ENCODE measurements at regions not wholly inside any gene's neighbourhood (a gene's known extent, or its start where the extent isn't known, plus 50 kb on each side); places are given as distances from the start of the nearest gene placed in this dataset.

GRCh38 chr4:19314116-19314515, 937.6 kb upstream of the SLIT2 start:
- Mint-ChIP-seq H3K36me3 (ENCODE audit: low read depth) (no peaks in the 10 kb centered on the region), H3K4me3 (no peak overlapping the region), H3K27me3 (no peaks in the 10 kb centered on the region), H3K9me3 (peaks cover 21% of the 10 kb centered on the region), H3K27ac (no peak overlapping the region), H3K4me1 (no peaks in the 10 kb centered on the region)
- ATAC-seq (no peak), DNase-seq (no peak)

- H3K9me3 Mint-ChIP-seq: peaks cover 27% of the 10 kb centered on the region
- H3K4me3 Mint-ChIP-seq: no peak overlapping the region
- DNase-seq (no peak), ATAC-seq (no peak)
- H3K36me3 Mint-ChIP-seq (ENCODE audit: low read depth): no peaks in the 10 kb centered on the region
- no peak overlapping the region for H3K27ac Mint-ChIP-seq
- H3K4me1 Mint-ChIP-seq: no peaks in the 10 kb centered on the region
- H3K27me3 Mint-ChIP-seq: no peaks in the 10 kb centered on the region
Measured at GRCh38 chr4:19309378-19309777, 942.3 kb upstream of the SLIT2 start.

GRCh38 chr4:19304028-19304427, 947.7 kb upstream of the SLIT2 start:
- DNase-seq (no peak), ATAC-seq (no peak)
- Mint-ChIP-seq H3K27ac (no peak overlapping the region), H3K27me3 (no peaks in the 10 kb centered on the region), H3K4me3 (no peak overlapping the region), H3K4me1 (no peaks in the 10 kb centered on the region), H3K9me3 (peaks cover 15% of the 10 kb centered on the region), H3K36me3 (ENCODE audit: low read depth) (no peaks in the 10 kb centered on the region)

GRCh38 chr4:19301527-19301926, 950.2 kb upstream of the SLIT2 start:
- Mint-ChIP-seq H3K4me3 (no peak overlapping the region), H3K27me3 (no peaks in the 10 kb centered on the region), H3K36me3 (ENCODE audit: low read depth) (no peaks in the 10 kb centered on the region), H3K9me3 (peaks cover 4% of the 10 kb centered on the region), H3K27ac (no peak overlapping the region), H3K4me1 (no peaks in the 10 kb centered on the region)
- no peak for ATAC-seq
- no peak for DNase-seq

- H3K9me3 Mint-ChIP-seq: no peaks in the 10 kb centered on the region
- no peaks in the 10 kb centered on the region for H3K36me3 Mint-ChIP-seq (ENCODE audit: low read depth)
- H3K4me3 Mint-ChIP-seq: no peak overlapping the region
- H3K27ac Mint-ChIP-seq: no peak overlapping the region
- DNase-seq: no peak
- ATAC-seq: no peak
- no peaks in the 10 kb centered on the region for H3K27me3 Mint-ChIP-seq
- H3K4me1 Mint-ChIP-seq: no peaks in the 10 kb centered on the region
Measured at GRCh38 chr4:19300213-19300612, 951.5 kb upstream of the SLIT2 start.

- H3K4me3 Mint-ChIP-seq: no peak overlapping the region
- no peak for DNase-seq
- no peak overlapping the region for H3K27ac Mint-ChIP-seq
- H3K4me1 Mint-ChIP-seq: no peaks in the 10 kb centered on the region
- H3K36me3 Mint-ChIP-seq (ENCODE audit: low read depth): no peaks in the 10 kb centered on the region
- H3K9me3 Mint-ChIP-seq: peaks cover 7% of the 10 kb centered on the region
- no peak for ATAC-seq
- H3K27me3 Mint-ChIP-seq: no peaks in the 10 kb centered on the region
Measured at GRCh38 chr4:19298998-19299397, 952.7 kb upstream of the SLIT2 start.

- Mint-ChIP-seq H3K9me3 (peaks cover 34% of the 10 kb centered on the region), H3K27me3 (no peaks in the 10 kb centered on the region), H3K4me1 (no peaks in the 10 kb centered on the region), H3K27ac (no peak overlapping the region), H3K4me3 (no peak overlapping the region), H3K36me3 (ENCODE audit: low read depth) (no peaks in the 10 kb centered on the region)
- DNase-seq: no peak
- ATAC-seq: no peak
Measured at GRCh38 chr4:19293781-19294180, 957.9 kb upstream of the SLIT2 start.

- no peak for ATAC-seq
- DNase-seq: no peak
- no peak overlapping the region for H3K4me3 Mint-ChIP-seq
- H3K4me1 Mint-ChIP-seq: no peaks in the 10 kb centered on the region
- H3K27ac Mint-ChIP-seq: no peak overlapping the region
- no peaks in the 10 kb centered on the region for H3K27me3 Mint-ChIP-seq
- H3K36me3 Mint-ChIP-seq (ENCODE audit: low read depth): no peaks in the 10 kb centered on the region
- H3K9me3 Mint-ChIP-seq: peaks cover 34% of the 10 kb centered on the region
Measured at GRCh38 chr4:19293080-19293479, 958.6 kb upstream of the SLIT2 start.

GRCh38 chr4:19286924-19287323, 964.8 kb upstream of the SLIT2 start:
- no peak overlapping the region for H3K4me3 Mint-ChIP-seq

GRCh38 chr4:19285146-19285545, 966.6 kb upstream of the SLIT2 start:
- Mint-ChIP-seq H3K9me3 (peaks cover 23% of the 10 kb centered on the region), H3K27me3 (no peaks in the 10 kb centered on the region), H3K36me3 (ENCODE audit: low read depth) (no peaks in the 10 kb centered on the region), H3K4me1 (no peaks in the 10 kb centered on the region), H3K4me3 (no peak overlapping the region), H3K27ac (no peak overlapping the region)
- DNase-seq: no peak
- no peak for ATAC-seq

More at GRCh38 chr4:19286924-19287323, 964.8 kb upstream of the SLIT2 start:
- H3K27ac Mint-ChIP-seq: no peak overlapping the region
- DNase-seq: no peak
- no peaks in the 10 kb centered on the region for H3K4me1 Mint-ChIP-seq
- H3K27me3 Mint-ChIP-seq: no peaks in the 10 kb centered on the region
- H3K36me3 Mint-ChIP-seq (ENCODE audit: low read depth): no peaks in the 10 kb centered on the region
- peaks cover 21% of the 10 kb centered on the region for H3K9me3 Mint-ChIP-seq
- no peak for ATAC-seq

- no peak for DNase-seq
- H3K36me3 Mint-ChIP-seq (ENCODE audit: low read depth): no peaks in the 10 kb centered on the region
- ATAC-seq: no peak
- H3K27me3 Mint-ChIP-seq: no peaks in the 10 kb centered on the region
- no peak overlapping the region for H3K4me3 Mint-ChIP-seq
- H3K9me3 Mint-ChIP-seq: peaks cover 19% of the 10 kb centered on the region
- no peaks in the 10 kb centered on the region for H3K4me1 Mint-ChIP-seq
- H3K27ac Mint-ChIP-seq: no peak overlapping the region
Measured at GRCh38 chr4:19278665-19279064, 973.0 kb upstream of the SLIT2 start.

GRCh38 chr4:19266566-19266965, 985.1 kb upstream of the SLIT2 start:
- DNase-seq: no peak
- peaks cover 9% of the 10 kb centered on the region for H3K9me3 Mint-ChIP-seq
- H3K36me3 Mint-ChIP-seq (ENCODE audit: low read depth): no peaks in the 10 kb centered on the region
- no peaks in the 10 kb centered on the region for H3K4me1 Mint-ChIP-seq
- H3K27me3 Mint-ChIP-seq: no peaks in the 10 kb centered on the region
- H3K4me3 Mint-ChIP-seq: no peak overlapping the region
- no peak for ATAC-seq
- H3K27ac Mint-ChIP-seq: no peak overlapping the region

- H3K9me3 Mint-ChIP-seq: peaks cover 12% of the 10 kb centered on the region
- no peaks in the 10 kb centered on the region for H3K4me1 Mint-ChIP-seq
- ATAC-seq: no peak
- no peak overlapping the region for H3K4me3 Mint-ChIP-seq
- no peaks in the 10 kb centered on the region for H3K36me3 Mint-ChIP-seq (ENCODE audit: low read depth)
- no peaks in the 10 kb centered on the region for H3K27me3 Mint-ChIP-seq
- DNase-seq: no peak
- H3K27ac Mint-ChIP-seq: no peak overlapping the region
Measured at GRCh38 chr4:19262467-19262866, 989.2 kb upstream of the SLIT2 start.

GRCh38 chr4:19260346-19260745, 991.4 kb upstream of the SLIT2 start:
- no peaks in the 10 kb centered on the region for H3K36me3 Mint-ChIP-seq (ENCODE audit: low read depth)
- H3K4me1 Mint-ChIP-seq: no peaks in the 10 kb centered on the region
- no peak overlapping the region for H3K27ac Mint-ChIP-seq
- H3K9me3 Mint-ChIP-seq: peaks cover 26% of the 10 kb centered on the region
- ATAC-seq: no peak
- H3K27me3 Mint-ChIP-seq: no peaks in the 10 kb centered on the region
- no peak for DNase-seq
- no peak overlapping the region for H3K4me3 Mint-ChIP-seq

GRCh38 chr4:19259920-19260319, 991.8 kb upstream of the SLIT2 start:
- Mint-ChIP-seq H3K27me3 (no peaks in the 10 kb centered on the region), H3K9me3 (peaks cover 30% of the 10 kb centered on the region), H3K36me3 (ENCODE audit: low read depth) (no peaks in the 10 kb centered on the region), H3K4me1 (no peaks in the 10 kb centered on the region), H3K4me3 (no peak overlapping the region), H3K27ac (no peak overlapping the region)
- no peak for DNase-seq
- ATAC-seq: no peak

GRCh38 chr4:19256823-19257222, 994.9 kb upstream of the SLIT2 start:
- Mint-ChIP-seq H3K4me1 (no peaks in the 10 kb centered on the region), H3K27ac (no peak overlapping the region), H3K9me3 (peaks cover 34% of the 10 kb centered on the region), H3K4me3 (no peak overlapping the region), H3K36me3 (ENCODE audit: low read depth) (no peaks in the 10 kb centered on the region), H3K27me3 (no peaks in the 10 kb centered on the region)
- DNase-seq: no peak
- ATAC-seq: no peak

Measured in activated naive CD8-positive, alpha-beta T cell treated with anti-CD3 and anti-CD28 coated beads, Interleukin-2, amount 50 U/mL, for 24 hours (primary cell).